NCI-H2196 (cell line): ENCODE measurements at regions not wholly inside any gene's neighbourhood (a gene's known extent, or its start where the extent isn't known, plus 50 kb on each side); places are given as distances from the start of the nearest gene placed in this dataset.
A peak's percentile ranks its signal among the peaks of the same experiment; 100 is the strongest.

Experiments used
- DNase-seq: peaks from one replicate; lab custom pipeline; 2025; ENCODE audit not compliant: unreplicated experiment; lab: John Stamatoyannopoulos, UW

DNA sequence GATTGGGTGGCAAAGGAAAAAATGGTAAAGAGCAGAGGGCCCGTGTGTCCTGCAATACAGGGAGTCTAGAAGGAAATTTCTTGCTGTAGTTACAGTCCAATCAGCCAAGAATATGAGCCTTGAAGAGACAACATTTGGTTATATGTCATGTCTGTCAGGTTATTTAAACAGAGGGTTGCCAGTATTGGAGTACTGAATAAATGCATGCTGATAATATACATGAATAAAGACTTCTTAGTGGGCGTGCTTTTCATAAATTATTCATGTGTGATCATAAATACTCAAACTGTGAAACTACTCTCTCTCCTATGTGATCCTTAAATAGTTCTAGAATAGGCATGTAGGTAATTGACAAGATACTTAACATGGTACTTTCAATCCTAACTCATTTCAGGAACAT, 249.0 kb downstream of the CRPPA start:
- no peak for DNase-seq

DNA sequence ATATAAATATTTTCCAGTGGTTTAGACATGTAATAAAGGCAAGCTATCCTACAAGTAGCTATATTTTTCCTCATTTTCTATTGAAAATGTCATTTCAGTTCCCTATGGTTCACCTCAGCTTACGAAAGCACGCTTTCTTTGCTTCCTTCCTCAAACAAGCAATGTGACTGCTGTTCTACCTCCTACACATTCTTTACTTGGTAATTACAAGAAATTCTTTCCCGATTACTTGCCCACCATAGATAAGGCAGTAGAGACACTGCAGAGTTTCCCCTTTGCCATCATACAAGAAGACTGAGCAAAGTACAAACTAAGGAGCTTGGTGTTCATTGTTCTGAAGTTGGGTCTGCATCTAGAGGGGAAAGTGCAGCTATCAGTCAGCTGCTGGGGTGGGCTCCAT, 249.4 kb downstream of the CRPPA start:
- no peak for DNase-seq

DNA sequence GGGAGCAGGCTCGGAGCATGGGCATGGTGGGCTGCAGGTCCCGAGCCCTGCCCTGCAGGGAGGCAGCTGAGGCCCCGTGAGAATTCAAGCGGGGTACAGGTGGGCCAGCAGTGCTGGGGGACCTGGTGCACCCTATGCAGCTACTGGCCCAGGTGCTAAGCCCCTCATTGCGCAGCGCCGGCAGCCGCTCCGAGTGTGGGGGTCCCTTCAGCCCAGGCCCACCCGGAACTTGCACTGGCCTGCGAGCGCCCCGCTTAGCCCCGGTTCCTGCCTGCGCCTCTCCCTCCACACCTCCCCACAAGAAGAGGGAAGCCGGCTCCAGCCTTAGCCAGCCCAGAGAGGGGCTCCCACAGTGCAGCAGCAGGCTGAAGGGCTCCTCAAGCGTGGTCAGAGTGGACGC, 250.7 kb downstream of the CRPPA start:
- DNase-seq: no peak

DNA sequence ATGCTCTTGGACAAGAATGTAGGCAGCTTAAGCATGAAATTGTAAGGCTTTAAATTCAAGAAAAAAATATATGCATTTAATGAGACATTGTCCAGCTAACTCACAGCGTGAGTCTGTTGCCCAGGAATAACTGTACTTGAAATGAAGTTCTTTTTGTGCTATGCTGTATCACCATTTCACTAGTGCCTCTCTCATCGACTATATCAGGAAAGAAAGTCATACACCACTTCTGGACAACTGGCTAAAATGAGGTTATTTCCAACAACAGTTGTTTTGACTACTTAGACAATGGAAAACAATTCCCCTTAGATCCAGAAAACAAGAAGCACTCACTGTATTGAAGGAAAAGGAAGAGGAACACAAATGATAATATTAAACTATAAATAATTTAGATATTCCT, 251.8 kb downstream of the CRPPA start:
- DNase-seq: no peak

DNA sequence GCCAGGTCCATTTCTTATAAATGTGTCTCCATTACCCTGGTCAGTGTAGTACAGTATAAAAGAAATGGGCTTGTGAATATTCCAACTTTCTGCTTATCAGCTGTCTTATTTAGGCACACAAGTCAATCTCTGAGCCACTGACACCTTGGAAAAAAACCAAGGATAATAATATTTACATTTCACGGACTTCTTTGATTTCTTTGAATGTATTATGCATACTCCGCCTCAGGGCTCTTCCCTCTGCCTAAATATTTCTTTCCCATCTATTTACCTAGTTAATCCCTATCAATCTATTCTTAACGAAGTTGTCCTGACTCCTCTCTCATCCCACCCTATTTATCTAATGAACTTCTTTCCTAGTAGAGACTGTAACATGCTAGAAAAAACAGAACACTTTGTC, 253.8 kb downstream of the CRPPA start:
- DNase-seq: no peak

DNA sequence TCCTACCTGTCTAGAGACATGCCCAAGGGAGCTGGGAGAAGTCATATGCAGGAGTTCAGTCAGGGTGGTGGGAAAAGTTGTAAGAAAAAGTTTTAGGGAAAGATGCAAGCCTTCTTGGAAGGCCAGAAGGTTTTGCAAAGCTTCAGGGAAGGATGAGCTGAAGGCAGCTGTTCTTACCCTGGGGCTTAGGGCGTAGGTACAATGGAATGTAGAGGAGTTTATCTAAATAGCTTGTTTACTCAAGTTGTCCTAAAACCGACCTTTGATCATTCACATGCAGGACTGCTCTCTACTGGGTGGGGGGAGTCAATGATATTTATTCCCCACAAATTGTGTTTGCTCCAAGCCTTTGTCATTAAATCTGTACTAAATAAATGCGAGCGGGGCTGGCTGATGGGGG, 277.0 kb downstream of the CRPPA start:
- DNase-seq: no peak

DNA sequence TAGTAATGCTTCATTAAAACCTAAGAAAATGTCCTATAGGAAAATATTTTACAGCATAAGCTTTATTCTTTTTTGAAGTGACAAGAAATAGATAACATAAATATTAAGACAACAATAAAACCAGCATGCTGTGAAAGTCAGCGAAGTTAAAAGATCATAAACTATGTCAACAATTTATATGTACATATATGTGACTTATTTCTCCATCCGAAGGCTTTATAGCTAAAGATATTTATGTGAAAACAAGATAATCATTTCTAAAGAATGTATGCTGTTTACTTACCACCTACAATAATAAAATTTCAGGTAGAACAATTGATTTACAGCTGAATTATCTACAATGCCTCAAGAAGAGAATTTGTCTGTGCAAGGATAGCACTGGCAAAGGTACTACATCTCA, 283.4 kb downstream of the CRPPA start:
- DNase-seq: no peak

DNA sequence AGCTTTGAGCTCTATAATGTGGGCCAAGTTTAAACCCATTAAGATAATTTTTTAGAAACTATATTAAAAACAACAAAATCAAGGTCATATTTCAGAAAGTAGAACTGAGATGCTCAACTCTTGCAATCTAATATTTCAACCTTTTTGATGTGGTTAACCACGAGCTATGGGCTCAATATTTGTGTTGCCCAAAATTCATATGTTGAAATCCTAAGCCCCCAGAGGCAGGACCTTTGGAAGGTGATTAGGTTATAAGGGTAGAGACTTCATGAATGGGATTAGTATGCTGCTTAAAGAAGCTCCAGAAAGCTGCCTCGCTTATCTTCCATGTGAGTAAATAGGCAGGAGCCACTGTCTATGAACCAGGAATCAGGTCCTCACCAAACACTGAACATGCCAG, 284.4 kb downstream of the CRPPA start:
- DNase-seq: no peak

DNA sequence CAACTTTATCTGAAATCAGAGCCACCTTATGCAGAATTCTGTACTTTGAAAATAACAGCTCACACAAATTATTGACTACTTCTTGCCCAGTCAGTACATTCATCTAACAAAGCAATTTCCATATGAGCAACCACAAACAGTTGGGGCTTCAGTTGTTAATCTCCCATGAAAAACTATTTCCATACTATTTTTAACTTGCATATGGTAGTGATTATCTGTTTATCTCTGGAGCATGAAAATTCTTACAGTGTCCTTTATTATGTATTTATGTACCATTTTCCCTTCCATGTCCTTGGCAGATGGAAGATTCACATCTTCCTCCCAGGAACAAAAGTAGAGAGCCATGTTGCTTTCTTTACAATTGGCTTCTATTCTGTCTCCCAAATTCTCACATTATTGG, 285.7 kb downstream of the CRPPA start:
- DNase-seq: no peak

DNA sequence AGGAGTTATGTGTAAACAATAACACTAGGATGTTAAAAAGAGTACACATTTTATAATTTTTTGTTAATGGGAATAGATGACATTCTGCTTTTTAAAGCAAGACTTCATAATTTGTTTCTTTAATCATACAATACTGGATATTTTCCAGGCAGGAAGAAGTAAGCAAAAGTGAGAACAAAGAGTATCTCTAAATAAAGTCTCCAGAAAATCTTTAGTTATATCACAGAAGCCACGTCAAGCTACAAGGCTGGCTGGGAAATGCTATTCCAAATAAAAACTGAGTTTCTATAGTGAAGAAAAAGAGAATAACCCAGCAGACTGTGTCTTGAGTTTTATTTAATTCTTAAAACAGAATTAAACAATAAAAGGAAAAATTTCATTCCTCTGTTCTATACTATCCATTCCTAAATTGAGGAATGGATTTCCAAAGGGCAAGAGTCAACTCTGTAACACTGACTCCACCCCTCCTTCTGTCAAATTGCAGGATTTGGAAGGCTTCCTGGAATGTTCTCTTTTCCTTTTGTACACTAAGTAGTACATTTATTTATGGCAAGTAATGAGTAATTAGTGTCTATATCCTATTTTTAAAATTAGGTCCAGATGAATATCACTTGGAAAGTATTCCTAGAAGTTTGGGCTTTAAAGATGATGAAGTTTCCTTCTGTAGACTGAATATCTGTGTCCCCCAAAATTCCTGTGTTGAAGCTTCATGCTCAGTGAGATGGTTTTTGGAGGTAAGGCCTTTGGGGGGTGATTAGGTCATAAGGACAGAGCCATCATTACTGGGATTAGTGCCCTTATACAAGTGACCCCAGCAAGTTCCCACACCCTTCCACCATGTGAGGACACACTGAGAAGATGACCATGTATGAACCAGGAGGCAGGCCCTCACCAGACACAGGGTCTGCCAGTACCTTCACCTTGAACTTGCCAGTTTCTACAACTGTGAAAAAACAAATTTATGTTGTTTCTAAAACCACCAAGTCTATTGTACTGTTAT, 290.9 kb downstream of the CRPPA start:
- no peak for DNase-seq

DNA sequence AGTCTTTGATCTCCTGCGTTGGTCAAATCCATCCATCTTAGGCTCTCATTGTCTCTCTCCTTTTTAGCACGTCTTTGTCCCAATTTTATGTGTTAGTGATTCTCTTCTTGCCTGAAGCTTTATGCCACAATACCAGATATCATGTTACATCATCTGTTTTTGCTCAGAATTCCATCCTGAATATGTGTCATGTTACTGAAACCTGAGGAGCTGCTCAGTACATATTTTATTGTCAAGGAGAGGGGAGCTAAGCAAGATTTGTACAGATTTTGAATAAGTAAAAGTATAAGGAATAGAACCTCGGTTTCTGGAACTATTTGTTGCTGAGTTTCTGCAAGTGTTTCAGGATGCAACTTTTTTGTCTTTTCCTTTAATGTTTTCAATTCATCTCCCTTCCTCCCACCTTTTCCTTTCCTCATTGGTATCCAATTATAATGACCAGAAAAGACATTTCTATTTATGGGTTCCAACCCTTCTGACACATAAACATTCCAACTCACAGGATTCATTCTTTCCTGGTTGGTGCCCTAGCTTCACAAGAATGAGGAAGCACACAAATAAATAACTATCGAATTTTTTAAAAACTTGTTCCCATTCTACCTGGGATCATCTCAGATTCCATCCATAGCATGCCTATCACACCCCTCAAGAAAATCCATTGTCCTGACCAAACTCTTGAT, 291.8 kb downstream of the CRPPA start:
- no peak for DNase-seq

DNA sequence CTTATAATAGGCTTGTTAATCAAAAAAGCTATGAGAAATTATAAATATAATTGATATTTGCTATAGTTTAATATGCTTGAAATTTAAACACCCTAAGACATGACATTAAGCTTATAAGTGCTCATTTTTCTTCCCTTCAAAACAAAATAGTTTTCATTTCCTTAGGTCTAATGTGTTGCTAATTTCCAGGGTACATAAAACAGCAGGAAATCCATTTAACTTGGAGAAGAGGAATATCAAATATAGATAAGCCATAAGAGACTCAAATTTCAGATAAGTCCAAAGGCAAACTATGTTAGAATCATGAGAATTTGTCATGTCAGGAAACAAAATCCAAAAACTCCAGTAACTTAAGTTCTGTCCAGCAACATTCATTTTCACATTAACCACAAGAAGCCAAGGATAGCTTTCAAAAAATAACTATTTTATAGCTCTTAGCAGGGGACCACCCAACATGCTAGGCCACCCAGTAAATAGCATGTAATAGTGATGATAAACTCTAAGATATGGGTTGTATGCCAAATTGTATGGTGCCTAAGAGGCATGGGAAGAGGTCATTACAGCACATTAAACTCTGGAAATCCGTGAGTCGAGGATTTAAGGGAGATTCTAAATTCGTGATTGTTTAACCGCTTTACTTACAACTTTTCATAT, 298.1 kb downstream of the CRPPA start:
- no peak for DNase-seq

DNA sequence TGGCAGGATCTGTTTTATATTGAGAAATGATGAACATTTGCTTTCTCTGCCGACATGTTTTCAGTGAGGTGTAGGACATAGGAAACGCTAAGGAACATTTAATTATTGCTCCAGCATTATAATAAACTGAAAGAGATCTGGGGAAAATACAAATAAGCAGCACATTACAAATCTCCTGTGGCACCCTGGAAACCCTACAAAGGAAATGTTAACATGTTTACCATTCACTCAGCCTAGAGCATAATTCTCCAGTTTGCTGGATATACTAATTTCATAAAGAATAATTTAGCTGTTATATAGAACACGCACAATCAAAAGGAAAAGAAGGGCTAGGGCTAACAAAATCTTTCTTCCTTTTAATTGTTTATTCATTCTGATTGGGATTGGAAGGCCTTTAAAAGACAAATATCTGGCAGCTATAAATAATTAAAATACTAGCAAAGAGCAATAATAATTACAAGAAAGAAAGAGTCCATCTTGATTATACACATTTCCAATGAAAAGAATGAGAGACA, 299.4 kb downstream of the CRPPA start:
- no peak for DNase-seq

DNA sequence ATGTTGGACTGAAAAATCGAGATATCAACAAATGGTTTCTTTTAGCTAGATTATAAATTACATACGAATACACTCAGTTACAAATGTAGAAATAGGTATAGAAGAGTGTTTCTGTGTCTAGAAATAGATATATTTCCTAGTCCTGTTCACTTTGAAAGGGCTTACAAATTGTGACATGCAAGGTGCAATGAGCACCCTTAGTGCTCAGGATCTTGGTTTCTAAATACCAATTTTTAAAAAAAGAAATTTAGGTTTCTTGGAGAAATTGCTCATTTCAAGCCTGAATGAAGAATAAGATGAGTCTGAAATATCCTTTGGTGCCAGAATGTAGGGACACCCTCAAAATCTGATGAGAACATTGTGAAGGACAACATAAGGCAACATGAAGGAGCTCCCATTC, 306.0 kb downstream of the CRPPA start:
- no peak for DNase-seq

DNA sequence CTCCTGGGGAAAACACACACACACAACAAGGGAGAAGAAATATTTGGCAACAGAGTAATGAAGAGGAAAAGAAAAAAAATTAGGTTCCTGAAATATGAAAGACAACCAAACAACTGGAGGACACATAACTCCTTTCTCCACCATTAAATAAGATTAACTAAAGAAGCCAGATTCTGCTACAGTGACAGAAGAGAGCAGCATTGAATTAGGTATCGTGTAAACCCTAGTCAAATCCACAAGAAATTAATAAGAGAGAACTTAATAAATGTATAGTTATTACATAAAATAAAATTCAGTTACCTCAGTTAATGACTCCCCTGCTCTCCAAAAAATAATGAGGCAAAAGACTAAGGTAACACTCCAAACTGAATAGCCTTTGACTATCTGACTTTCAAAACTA, 306.7 kb downstream of the CRPPA start:
- no peak for DNase-seq

DNA sequence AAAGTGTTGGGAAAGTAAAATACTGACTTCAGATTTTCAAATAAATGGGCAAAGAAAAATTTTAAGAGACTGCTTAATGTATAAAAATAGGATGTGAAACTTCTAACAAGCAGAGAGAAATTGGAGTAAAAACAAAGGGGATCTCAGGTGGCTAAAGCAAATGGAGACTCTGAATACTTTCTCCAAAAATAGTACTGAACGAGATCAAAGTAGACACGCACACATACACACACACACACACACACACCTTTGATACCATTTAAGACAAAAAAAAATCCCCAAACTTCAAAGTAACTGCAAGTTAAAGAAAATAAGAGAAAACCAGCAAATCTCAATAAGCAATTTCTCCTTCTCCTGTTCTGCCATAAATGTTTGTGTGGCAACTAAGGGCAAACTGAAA, 307.3 kb downstream of the CRPPA start:
- DNase-seq: no peak

DNA sequence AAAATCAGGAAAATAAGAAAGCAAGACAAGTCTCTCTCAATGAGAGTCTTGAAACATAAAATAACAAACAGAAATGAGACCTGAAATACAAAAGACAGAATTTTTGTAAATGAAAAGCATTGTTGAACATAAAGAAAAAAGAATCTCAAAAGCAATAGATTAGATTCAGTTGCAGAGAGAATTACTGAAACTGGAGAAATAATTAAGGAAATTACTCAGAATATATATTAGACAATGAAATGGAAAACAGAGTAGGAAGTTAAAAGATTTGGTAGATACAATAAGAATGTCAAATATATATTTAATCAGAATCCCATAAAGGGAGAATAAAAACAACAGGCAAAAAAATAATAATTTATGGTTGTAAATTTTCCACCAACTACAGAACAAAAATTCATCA, 308.3 kb downstream of the CRPPA start:
- no peak for DNase-seq

DNA sequence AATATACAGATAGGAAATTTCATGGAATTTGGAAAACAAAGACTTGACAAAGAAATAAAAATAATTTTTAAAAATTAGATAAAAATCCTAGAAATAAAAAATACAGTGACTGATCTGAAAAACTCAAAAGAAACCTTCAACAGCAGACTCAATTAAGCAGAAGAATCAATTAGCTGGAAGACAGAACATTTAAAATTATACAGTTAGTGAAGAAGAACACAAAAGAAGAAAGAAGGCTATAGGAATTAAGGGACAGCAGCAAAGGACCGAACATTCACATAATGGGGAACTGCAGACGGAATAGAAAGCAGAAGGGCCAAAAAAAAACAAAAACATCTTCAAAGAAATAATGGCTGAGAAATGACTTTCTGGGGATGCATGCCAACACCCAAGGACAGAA, 314.5 kb downstream of the CRPPA start:
- DNase-seq: no peak

DNA sequence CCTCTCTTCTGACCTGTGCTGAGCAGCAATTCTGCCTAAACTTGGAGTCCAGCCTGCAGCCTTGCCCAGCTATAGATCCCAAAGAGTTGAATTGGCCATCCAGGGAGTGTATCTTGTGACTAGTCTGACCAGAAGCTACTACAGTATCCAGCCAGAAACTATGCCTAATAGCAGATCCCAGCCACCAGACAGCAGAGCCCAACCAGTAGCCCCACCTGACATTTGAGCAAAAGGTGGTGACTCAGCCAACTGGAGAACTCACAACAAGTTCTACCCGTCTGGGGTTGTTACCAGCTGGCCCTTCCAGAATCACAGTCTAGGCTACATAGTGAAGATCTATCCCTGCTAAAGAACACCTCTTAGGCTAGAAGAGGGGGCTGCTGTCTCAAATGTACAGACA, 315.0 kb downstream of the CRPPA start:
- no peak for DNase-seq

DNA sequence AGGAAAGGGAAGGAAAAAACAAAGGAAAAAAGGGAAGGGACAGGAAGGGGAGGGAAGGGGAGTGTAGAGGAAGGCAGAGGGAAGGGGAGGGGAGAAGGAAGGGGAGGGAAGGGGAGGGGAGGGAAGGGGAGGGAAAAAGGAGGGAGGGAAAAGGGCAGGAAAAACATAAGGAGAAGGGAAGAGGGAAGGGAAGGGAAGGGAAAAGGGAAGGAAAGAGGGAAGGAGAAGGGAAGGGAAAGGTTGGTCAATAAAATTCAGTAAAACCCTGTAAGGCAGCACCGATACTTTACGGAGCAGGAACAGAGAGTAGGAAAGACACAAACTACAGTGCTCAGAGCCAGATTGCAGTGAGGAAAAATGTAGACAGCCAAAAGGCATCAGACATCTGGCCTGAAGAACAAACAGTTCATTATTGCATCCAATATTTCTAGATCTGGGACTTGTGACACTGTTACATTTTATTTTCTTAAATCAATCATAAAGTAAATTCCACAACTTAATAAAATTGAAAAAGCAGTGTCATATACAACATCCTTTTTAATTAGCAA, 322.0 kb downstream of the CRPPA start:
- DNase-seq: no peak

DNA sequence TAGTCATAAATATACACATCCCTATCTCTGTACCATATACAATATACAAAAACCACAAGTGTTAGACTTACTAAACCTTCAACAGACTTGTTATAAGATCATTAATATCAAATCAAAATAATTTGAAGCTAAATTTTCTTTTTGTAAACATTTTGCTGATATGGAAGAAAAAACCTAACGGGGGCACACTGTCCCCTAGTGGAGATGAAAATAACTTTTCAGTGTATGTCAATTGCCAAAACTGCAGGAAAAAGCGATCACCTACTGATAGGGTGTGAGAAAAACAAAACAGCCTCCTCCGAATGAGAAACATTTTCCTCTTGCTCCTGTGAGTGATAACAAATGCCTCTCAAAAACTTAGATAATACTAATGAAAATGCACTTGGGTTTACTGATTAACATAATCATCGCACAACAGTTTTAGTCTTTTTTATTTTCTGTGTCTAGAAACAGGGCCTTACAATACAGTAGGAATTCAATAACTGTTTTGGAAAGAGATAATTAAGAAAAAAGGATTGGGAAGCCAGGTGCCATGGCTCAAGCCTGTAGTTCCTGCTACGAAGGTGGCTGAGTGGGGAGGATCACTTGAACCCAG, 322.7 kb downstream of the CRPPA start:
- DNase-seq: peak; percentile 2
